Cardiac muscle cell (in vitro differentiated cells and primary cell): ENCODE measurements at regions not wholly inside any gene's neighbourhood (a gene's known extent, or its start where the extent isn't known, plus 50 kb on each side); places are given as distances from the start of the nearest gene placed in this dataset.

Experiments
- DNase-seq, 2 donors: peaks; one replicate each; pipeline versions ENCODE4 v3.0.0 to v3.0.0-alpha.2; 2010 to 2017; ENCODE audit warnings: low read depth in 1 of 2, low spot score in 1 of 2
- H3K27ac ChIP-seq: fragments of 200-600 bp; sonication (generic); 2 replicates; pipeline ENCODE4 v1.5.1; 2016
- H3K27me3 ChIP-seq: fragments of 200-600 bp; sonication (generic); 2 replicates; pipeline ENCODE4 v1.6.0; 2016; ENCODE audit warnings: control low read depth
- H3K36me3 ChIP-seq: fragments of 200-600 bp; sonication (generic); 2 replicates; pipeline ENCODE4 v1.5.1; 2016; ENCODE audit warnings: control low read depth
- H3K4me1 ChIP-seq: fragments of 200-600 bp; sonication (generic); 2 replicates; pipeline ENCODE4 v1.8.1; 2017; ENCODE audit warnings: low read depth, mild to moderate bottlenecking, mixed run types
- H3K4me3 ChIP-seq: fragments of 200-600 bp; sonication (generic); 2 replicates; pipeline ENCODE4 v1.5.1; 2016; ENCODE audit warnings: mild to moderate bottlenecking
- H3K9me3 ChIP-seq: fragments of 200-600 bp; sonication (generic); 2 replicates; pipeline ENCODE4 v1.5.1; 2017; ENCODE audit warnings: low read depth, mild to moderate bottlenecking, control low read depth
- CTCF ChIP-seq: IDR thresholded peaks from 2 replicates; pipeline ENCODE4 v1.5.1; 2012; ENCODE audit warnings: low read depth, mild to moderate bottlenecking, low read length

- Histone ChIP-seq H3K4me3 (no peak overlapping the region), H3K27me3 (no peaks in the 10 kb centered on the region), H3K4me1 (no peaks in the 10 kb centered on the region), H3K36me3 (no peaks in the 10 kb centered on the region), H3K27ac (no peak overlapping the region), H3K9me3 (no peaks in the 10 kb centered on the region)
- no peak for TF ChIP-seq CTCF
- DNase-seq, result no peak
Observed at GRCh38 chr9:88251903-88252302, 113.6 kb upstream of the SPATA31C2 start.

GRCh38 chr9:88243736-88244135, 105.5 kb upstream of the SPATA31C2 start:
- Histone ChIP-seq H3K4me3 (no peak overlapping the region), H3K4me1 (no peaks in the 10 kb centered on the region), H3K36me3 (no peaks in the 10 kb centered on the region), H3K9me3 (no peaks in the 10 kb centered on the region), H3K27ac (no peak overlapping the region), H3K27me3 (no peaks in the 10 kb centered on the region)
- DNase-seq, result no peak
- TF ChIP-seq CTCF, result no peak

- H3K4me1 ChIP-seq, result no peaks in the 10 kb centered on the region
- TF ChIP-seq CTCF, result no peak
- H3K9me3 ChIP-seq, result no peaks in the 10 kb centered on the region
- no peak overlapping the region for H3K4me3 ChIP-seq
- H3K27me3 ChIP-seq, result no peaks in the 10 kb centered on the region
- H3K27ac ChIP-seq, result no peak overlapping the region
- H3K36me3 ChIP-seq, result no peaks in the 10 kb centered on the region
- no peak for DNase-seq
Observed at GRCh38 chr9:88242879-88243278, 104.6 kb upstream of the SPATA31C2 start.

GRCh38 chr9:88237991-88238571, 99.8 kb upstream of the SPATA31C2 start:
- Histone ChIP-seq H3K4me1 (no peaks in the 10 kb centered on the region), H3K4me3 (no peak overlapping the region), H3K36me3 (no peaks in the 10 kb centered on the region), H3K9me3 (no peaks in the 10 kb centered on the region), H3K27ac (no peak overlapping the region), H3K27me3 (no peaks in the 10 kb centered on the region)
- TF ChIP-seq CTCF, result no peak
- DNase-seq, result no peak

GRCh38 chr9:88237479-88237961, 99.2 kb upstream of the SPATA31C2 start:
- TF ChIP-seq CTCF, result no peak
- no peak for DNase-seq
- Histone ChIP-seq H3K27me3 (no peaks in the 10 kb centered on the region), H3K27ac (no peak overlapping the region), H3K4me1 (no peaks in the 10 kb centered on the region), H3K36me3 (no peaks in the 10 kb centered on the region), H3K9me3 (no peaks in the 10 kb centered on the region), H3K4me3 (no peak overlapping the region)
